HG03280 (cell line): ENCODE measurements at regions not wholly inside any gene's neighbourhood (a gene's known extent, or its start where the extent isn't known, plus 50 kb on each side); places are given as distances from the start of the nearest gene placed in this dataset.
"Not testable (repeated sequence)": the region's sequence is repeated elsewhere in the genome, so short reads cannot be mapped to it uniquely, and the experiment has no call there.

Experiments
- ATAC-seq: cut with Tn5 transposase; IDR thresholded peaks from one replicate; pipeline ENCODE4 v1.9.1; 2021; ENCODE audit warnings: mild to moderate bottlenecking, moderate library complexity; ENCODE audit not compliant: unreplicated experiment

DNA sequence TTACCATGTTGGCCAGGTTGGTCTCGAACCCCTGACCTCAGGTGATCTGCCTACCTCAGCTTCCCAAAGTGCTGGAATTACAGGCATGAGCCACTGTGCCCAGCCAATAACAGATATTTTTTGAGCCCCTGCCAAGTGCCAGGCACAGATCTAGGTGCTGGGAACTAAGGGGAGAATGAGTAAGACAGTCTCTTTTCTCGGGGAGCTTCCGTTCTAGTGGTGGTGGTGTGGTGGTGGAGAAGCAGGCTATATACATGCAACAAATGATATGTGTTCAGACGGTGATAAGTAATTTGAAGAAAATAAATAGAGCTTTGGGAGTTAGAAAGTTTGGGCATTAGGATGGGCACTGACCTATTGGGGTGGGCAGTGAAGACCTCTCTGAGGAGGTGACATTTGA is 76.7 kb upstream of the VKORC1L1 start:
- ATAC-seq, result no peak

DNA sequence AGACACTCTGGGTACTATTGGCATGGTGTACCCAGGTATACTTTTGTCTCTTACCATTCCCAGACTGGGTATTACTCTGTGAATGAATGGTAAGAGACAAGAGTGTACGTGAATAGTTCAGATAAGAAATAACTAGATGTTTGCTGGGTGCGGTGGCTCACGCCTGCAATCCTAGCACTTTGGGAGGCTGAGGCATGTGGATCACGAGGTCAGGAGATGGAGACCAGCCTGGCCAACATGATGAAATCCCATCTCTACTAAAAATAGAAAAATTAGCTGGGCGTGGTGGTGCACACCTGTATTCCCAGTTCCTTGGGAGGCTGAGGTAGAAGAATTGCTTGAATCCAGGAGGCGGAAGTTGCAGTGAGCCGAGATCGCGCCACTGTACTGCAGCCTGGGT is 75.8 kb upstream of the VKORC1L1 start:
- not testable (repeated sequence) for ATAC-seq

DNA sequence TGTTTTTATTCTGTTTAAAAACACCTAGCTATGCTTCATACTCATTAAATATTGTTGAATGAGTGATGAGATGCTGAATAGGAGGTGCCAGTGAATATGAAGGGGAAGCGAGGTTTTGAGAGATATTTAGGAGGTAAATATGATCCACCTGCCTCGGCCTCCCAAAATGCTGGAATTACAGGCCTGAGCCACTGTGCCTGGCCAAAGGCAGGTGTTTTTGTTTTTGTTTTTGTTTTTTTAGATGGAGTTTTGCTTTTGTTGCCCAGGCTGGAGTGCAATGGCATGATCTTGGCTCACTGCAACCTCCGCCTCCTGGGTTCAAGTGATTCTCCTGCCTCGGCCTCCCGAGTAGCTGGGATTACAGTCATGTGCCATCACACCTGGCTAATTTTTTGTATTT is 75.3 kb upstream of the VKORC1L1 start:
- not testable (repeated sequence) for ATAC-seq

DNA sequence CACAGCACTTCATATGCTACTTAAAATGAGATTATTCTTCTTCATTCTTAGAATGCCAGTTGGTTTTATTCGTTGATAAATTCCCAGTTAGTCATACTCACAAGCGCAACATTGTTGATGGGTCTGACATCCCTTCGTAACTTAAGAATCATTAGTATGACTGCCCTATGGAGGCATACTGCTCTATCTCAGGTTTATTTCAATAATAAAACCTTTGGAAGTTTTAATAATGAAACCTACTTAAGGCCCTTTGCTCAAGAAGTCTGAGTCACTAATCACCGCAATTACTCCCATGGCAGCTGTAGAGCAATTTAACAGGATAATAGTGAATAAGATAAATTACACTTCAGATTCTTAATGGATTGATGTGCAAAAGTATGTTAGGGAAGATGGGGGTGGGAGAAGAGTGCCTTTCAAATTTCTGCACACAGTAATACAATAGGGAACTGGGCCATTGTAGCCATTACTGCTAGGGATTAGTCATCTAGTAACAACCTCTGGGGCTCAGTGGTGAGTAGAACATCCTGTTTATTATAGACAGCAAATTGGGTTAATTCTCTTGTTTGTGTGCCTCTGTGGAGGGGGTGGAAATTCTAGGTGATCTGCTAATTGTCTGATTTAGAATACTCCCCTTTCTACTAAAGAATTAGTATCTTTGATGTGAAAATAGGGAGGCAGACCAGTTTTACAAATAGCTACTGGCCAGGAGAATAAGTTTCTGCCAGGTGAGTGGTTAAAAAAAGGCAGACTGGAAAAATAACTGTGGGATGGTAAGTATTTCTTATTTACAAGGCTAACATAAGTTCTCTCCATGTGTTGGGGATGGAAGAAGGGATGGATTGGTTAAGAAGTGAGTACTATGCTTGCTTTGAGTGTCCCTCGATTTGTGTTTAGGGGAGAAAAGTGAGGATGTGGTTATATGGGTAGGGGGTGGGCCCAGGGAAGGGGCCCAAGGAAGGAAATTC is 74.5 kb upstream of the VKORC1L1 start:
- ATAC-seq, result peak; percentile 98

DNA sequence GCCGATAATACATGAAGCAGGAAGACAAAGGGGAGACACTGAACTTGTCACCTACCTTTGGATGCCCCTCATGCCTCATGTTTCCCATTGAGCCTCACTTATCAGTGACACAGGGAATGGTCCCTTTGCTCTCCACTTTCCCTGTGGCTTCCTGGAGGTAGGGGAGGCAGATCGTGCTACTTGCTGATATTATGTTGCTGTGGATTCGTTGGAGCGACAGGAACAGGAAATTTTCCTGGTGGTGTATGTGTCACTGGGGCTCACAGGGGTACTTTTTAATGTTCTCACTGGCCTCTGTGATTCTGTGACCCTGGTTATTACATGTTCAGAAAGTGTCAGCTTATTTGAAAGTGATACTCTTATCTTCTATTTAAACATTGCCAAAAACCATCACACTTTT is 72.7 kb upstream of the VKORC1L1 start:
- ATAC-seq, result not testable (repeated sequence)

DNA sequence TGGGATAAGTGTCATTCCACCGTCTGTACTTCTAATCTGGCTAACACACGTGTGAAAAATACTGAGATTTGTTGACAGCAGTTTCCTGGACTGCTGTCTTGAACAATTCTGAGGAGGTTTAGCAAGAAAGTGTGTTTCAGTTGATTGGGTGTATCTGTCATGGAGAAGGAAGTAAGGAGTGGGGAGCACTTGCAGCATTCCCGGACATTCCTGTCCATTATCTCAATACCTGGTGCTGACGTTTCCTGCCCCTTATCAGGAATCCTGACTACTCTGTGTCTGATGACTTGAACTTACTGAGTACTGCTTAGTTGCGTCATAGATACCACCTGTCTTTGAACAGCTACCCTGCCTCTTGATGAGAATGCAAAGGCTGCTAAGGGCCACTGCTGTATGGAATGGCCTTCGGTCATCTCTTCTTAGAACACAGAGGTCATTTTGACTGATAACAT is 72.0 kb upstream of the VKORC1L1 start:
- no peak for ATAC-seq

DNA sequence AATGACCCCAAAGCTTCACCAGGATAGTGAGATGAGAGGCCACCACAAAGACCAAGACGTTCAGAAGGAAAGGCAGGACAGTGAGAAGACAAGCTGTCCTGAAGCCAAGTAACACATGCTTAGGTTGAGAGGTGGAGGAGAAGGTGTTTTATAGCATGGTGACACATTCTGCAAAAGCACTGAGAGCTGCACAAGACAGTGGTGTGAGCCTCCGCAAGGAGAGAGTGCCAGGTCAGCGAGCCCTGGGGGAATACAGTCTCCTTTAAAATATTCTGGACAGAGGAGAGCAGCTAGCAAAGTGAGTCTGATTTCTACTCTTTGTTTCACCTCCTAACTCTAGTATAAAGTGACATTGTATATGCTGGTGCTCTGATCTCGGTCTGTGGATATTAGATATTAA is 68.0 kb upstream of the VKORC1L1 start:
- ATAC-seq, result no peak

DNA sequence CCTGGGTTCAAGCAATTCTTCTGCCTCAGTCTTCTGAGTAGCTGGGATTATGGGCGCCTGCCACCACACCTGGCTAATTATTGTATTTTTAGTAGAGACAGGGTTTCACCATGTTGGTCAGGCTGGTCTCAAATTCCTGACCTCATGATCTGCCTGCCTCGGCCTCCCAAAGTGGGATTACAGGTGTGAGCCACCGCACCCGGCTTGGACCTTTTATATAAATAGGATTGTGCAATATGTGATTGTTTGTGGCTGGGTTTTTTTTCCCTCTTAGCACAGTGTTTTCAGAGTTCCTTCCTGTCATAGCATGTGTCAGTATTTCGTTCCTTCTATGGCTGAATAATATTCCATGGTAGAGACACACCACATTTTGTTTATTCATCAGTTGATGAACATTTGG is 65.8 kb upstream of the VKORC1L1 start:
- ATAC-seq, result not testable (repeated sequence)

DNA sequence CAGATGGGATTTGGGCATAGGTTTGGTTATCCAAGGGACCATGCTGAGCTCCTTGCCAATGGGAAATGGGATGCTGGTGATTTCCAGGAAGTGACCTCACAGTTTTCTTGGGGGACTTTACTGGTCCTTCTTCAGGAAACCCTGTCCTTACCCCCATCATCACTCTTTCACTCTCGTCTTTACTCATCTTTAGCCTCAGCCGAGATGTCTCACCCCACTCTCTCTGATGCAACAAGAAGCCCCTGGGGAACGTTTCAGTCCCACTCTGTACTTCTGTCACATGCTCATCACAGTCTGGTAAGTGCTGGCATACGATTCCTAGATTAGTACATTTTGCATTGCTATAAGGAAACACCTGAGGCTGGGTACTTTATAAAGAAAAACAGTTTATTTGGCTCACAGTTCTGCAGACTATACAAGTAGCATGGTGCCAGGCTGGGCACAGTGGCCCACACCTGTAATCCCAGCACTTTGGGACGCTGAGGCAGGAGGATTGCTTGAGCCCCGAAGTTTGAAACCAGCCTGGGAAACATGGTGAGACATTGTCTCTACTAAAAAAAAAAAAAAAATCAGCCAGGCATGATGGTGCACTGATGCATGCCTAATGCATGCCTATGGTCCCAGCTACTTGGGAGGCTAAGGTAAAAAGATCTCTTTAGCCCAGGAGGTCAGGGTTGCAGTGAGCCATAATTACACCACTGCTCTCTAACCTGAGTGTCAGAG is 63.5 kb upstream of the VKORC1L1 start:
- ATAC-seq, result peak; percentile 81

DNA sequence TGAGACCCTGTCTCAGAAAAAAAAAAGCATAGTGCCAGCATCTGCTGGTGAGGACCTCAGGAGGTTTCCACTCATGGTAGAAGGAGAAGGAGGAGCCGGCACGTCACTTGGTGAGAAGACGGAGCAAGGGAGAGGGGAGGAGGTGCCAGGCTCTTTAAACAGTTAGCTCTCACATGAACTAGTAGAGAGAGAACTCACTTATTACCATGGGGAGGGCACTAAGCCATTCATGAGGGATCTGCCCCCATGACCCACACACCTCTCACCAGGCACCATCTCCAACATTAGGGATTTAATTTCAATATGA is 62.9 kb upstream of the VKORC1L1 start:
- ATAC-seq, result peak; percentile 43

DNA sequence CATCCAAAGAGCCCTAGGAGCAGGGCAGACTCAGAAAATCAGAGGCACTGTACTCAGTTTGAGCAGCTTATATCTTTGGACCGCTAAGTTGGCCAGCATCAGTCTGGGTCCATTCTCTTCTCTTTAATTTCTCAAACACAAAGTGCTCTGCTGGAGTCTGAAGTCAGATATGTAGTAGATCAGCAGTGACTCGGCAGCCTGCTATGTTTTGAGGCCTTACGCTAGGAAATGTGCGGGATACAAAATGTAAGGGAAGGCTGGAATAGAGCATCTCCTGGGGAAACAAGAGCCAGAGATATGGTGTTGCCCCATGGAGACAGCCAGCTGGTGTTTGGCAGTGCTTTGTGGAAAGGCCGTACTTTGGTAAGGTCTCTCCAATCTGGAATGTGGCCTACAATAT is 60.6 kb upstream of the VKORC1L1 start:
- ATAC-seq, result no peak

DNA sequence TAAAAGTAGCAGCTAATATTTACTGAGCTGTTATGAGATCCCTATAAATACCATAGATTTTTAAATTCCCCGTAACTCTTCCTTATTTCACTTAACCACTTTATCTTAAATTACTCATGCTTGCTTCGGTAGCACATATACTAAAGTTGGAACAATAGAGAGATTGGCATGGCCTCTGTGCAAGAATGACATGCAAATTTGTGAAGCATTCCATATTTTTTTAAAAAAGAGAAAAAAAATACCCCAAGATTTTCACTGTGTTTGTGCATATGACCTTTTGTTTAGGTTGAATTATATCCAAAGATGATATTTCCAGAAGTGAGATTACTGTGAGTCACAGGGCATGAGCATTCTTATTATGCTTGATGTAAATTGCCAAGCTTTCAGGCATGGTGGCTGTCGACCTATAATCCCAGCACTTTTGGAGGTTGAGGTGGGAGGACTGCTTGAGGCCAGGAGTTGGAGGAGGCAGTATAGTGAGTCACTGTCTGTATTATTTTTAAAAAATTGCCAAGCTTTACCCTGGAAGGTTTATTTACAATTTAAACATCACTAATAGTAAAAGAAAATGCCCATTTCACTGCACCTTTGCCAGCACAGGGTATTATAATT is 58.2 kb upstream of the VKORC1L1 start:
- not testable (repeated sequence) for ATAC-seq

DNA sequence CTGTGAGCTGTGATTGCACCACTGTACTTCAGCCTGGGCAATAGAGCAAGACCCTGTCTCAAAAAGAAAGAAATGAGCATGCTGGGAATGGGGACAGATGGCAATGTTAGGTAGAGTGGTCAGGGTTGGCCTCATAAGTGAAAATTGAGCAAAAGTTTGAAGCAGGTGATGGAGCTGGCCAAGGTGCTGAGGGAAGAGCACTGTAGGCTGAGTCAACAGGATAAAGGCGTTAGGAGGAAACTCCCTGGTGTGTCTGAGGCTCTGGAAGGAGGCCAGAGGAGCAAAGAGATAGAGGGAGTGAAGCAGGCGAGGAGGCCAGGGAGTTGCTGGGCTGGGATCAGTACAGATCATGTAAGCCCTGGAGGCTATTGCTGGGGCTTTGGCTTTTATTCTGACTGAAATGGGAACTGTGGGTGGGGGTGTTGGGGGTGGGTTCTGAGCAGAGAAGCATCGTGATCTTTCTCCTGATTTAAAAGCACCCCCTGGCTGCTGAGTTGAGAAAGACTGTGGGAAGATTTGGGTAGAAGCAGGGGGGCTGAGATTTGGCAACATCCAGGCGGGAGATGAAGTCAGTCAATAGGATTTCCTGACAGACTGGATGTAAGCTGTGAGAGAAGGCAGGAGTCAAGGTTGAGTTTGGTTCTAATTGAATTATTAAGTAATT is 52.5 kb upstream of the VKORC1L1 start:
- no peak for ATAC-seq
